OCI-LY1 (cell line): ENCODE measurements at regions not wholly inside any gene's neighbourhood (a gene's known extent, or its start where the extent isn't known, plus 50 kb on each side); places are given as distances from the start of the nearest gene placed in this dataset.

Source experiments
- EZH2 ChIP-seq: fragments of 200-600 bp; sonication (generic), shearing (Covaris generic); IDR thresholded peaks from 2 replicates; pipeline ENCODE4 v1.8.0; 2017; ENCODE audit warnings: borderline replicate concordance, mixed run types, mild to moderate bottlenecking, antibody characterized with exemption, low read length, moderate library complexity, mixed read lengths
- TF ChIP-seq, protein P1 (sequence below): fragments of 200-600 bp; sonication (generic), shearing (Covaris generic); IDR thresholded peaks from 2 replicates; pipeline ENCODE4 v1.5.1; 2017; ENCODE audit warnings: mild to moderate bottlenecking, antibody characterized with exemption, low read length, moderate library complexity, mixed read lengths

GRCh38 chr2:238571661-238572372 lies 145.1 kb downstream of the ASB1 start:
- TF ChIP-seq, protein P1, sequence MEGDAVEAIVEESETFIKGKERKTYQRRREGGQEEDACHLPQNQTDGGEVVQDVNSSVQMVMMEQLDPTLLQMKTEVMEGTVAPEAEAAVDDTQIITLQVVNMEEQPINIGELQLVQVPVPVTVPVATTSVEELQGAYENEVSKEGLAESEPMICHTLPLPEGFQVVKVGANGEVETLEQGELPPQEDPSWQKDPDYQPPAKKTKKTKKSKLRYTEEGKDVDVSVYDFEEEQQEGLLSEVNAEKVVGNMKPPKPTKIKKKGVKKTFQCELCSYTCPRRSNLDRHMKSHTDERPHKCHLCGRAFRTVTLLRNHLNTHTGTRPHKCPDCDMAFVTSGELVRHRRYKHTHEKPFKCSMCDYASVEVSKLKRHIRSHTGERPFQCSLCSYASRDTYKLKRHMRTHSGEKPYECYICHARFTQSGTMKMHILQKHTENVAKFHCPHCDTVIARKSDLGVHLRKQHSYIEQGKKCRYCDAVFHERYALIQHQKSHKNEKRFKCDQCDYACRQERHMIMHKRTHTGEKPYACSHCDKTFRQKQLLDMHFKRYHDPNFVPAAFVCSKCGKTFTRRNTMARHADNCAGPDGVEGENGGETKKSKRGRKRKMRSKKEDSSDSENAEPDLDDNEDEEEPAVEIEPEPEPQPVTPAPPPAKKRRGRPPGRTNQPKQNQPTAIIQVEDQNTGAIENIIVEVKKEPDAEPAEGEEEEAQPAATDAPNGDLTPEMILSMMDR, result no peak
- no peak for TF ChIP-seq EZH2
